GM12878 (cell line): ENCODE measurements at regions not wholly inside any gene's neighbourhood (a gene's known extent, or its start where the extent isn't known, plus 50 kb on each side); places are given as distances from the start of the nearest gene placed in this dataset.

Source experiments
- CEBPB ChIP-seq, 2 experiments: fragments of 150-350 bp in 1 of 2; IDR thresholded peaks; 2 replicates each; pipeline ENCODE4 v1.6.1; 2012 to 2014; ENCODE audit warnings: low read depth in 2 of 2, low read length in 2 of 2, borderline replicate concordance in 1 of 2, inconsistent platforms in 1 of 2
- EZH2 ChIP-seq: IDR thresholded peaks from 2 replicates; pipeline ENCODE4 v1.6.1; 2012; ENCODE audit warnings: low read depth, mild to moderate bottlenecking, control low read depth, inconsistent platforms, low read length, borderline replicate concordance; ENCODE audit not compliant: control insufficient read depth
- PBX3 ChIP-seq: IDR thresholded peaks from 2 replicates; pipeline ENCODE4 v1.6.1; 2011; ENCODE audit warnings: mild to moderate bottlenecking, low read depth, low read length, moderate library complexity; ENCODE audit not compliant: insufficient replicate concordance
- TBL1XR1 ChIP-seq: IDR thresholded peaks from 2 replicates; pipeline ENCODE4 v1.6.1; 2012; ENCODE audit warnings: low read depth, low read length, improper control_type of control experiment
- USF2 ChIP-seq: IDR thresholded peaks from 2 replicates; pipeline ENCODE4 v1.6.1; 2011; ENCODE audit warnings: low read depth, low read length, improper control_type of control experiment, borderline replicate concordance
- ZBTB33 ChIP-seq: fragments of 450-650 bp; IDR thresholded peaks from 2 replicates; pipeline ENCODE4 v1.6.1; 2017; ENCODE audit warnings: mild to moderate bottlenecking
- ZBTB40 ChIP-seq: fragments of 450-650 bp; IDR thresholded peaks from 2 replicates; pipeline ENCODE4 v1.6.1; 2016; ENCODE audit warnings: mild to moderate bottlenecking, moderate library complexity, borderline replicate concordance

- no peak for TF ChIP-seq CEBPB (IDR thresholded peaks at IDR 0.05; ENCODE audit: borderline replicate concordance in 1 of 2, low read depth in 2 of 2, low read length in 2 of 2)
- no peak for TF ChIP-seq PBX3
- TF ChIP-seq ZBTB33, result no peak
- TF ChIP-seq TBL1XR1, result no peak
- no peak for TF ChIP-seq EZH2
- TF ChIP-seq USF2, result no peak
- TF ChIP-seq ZBTB40, result no peak
Measured at GRCh38 chrX:124256216-124256615, 76.2 kb upstream of the TEX13D start.
